ENCODE measurements at regions not wholly inside any gene's neighbourhood (a gene's known extent, or its start where the extent isn't known, plus 50 kb on each side); places are given as distances from the start of the nearest gene placed in this dataset.
A peak's percentile ranks its signal among the peaks of the same experiment; 100 is the strongest.

- Histone ChIP-seq H3K4me3 (ENCODE audit: insufficient read depth, low read length) (peak overlapping the region; percentile 34), H3K79me2 (ENCODE audit: insufficient read depth, low read length) (no peaks in the 10 kb centered on the region), H3K27me3 (ENCODE audit: insufficient read depth, low read length) (no peaks in the 10 kb centered on the region), H2AFZ (ENCODE audit: low read length) (peak overlapping the region; percentile 81), H3K27ac (ENCODE audit: low read depth, low read length) (no peak overlapping the region), H3K4me1 (ENCODE audit: insufficient read depth, low read length) (peaks cover 11% of the 10 kb centered on the region), H3K9me3 (ENCODE audit: low read depth, low read length) (no peaks in the 10 kb centered on the region), H4K20me1 (ENCODE audit: insufficient read depth, low read length) (no peaks in the 10 kb centered on the region), H3K4me2 (ENCODE audit: insufficient read depth, low read length) (peak overlapping the region; percentile 58), H3K36me3 (ENCODE audit: insufficient read depth, low read length) (no peaks in the 10 kb centered on the region)
- no peak for TF ChIP-seq CTCF (IDR thresholded peaks at IDR 0.05; ENCODE audit: extremely low read depth, low read depth, low read length)
- DNase-seq (ENCODE audit: insufficient read length, low spot score, missing footprints): no peak
Measured at GRCh38 chr6:150767161-150767560, 98.3 kb upstream of the MTHFD1L start.

- Histone ChIP-seq H3K36me3 (ENCODE audit: insufficient read depth, low read length) (no peaks in the 10 kb centered on the region), H3K79me2 (ENCODE audit: insufficient read depth, low read length) (no peaks in the 10 kb centered on the region), H4K20me1 (ENCODE audit: insufficient read depth, low read length) (no peaks in the 10 kb centered on the region), H3K4me1 (ENCODE audit: insufficient read depth, low read length) (peaks cover 11% of the 10 kb centered on the region), H2AFZ (ENCODE audit: low read length) (peak overlapping the region; percentile 81), H3K9me3 (ENCODE audit: low read depth, low read length) (no peaks in the 10 kb centered on the region), H3K4me2 (ENCODE audit: insufficient read depth, low read length) (peak overlapping the region; percentile 58), H3K4me3 (ENCODE audit: insufficient read depth, low read length) (peak overlapping the region; percentile 34), H3K27me3 (ENCODE audit: insufficient read depth, low read length) (no peaks in the 10 kb centered on the region), H3K27ac (ENCODE audit: low read depth, low read length) (no peak overlapping the region)
- TF ChIP-seq CTCF (IDR thresholded peaks at IDR 0.05; ENCODE audit: extremely low read depth, low read depth, low read length): no peak
- DNase-seq (ENCODE audit: insufficient read length, low spot score, missing footprints): peak; percentile 6
Measured at GRCh38 chr6:150767571-150768018, 97.9 kb upstream of the MTHFD1L start.

GRCh38 chr6:150770637-150771036 lies 94.9 kb upstream of the MTHFD1L start:
- Histone ChIP-seq H3K36me3 (ENCODE audit: insufficient read depth, low read length) (no peaks in the 10 kb centered on the region), H3K4me3 (ENCODE audit: insufficient read depth, low read length) (no peak overlapping the region), H3K79me2 (ENCODE audit: insufficient read depth, low read length) (no peaks in the 10 kb centered on the region), H4K20me1 (ENCODE audit: insufficient read depth, low read length) (no peaks in the 10 kb centered on the region), H3K27ac (ENCODE audit: low read depth, low read length) (no peak overlapping the region), H3K9me3 (ENCODE audit: low read depth, low read length) (peaks cover 5% of the 10 kb centered on the region), H3K27me3 (ENCODE audit: insufficient read depth, low read length) (no peaks in the 10 kb centered on the region), H3K4me2 (ENCODE audit: insufficient read depth, low read length) (peak overlapping the region; percentile 22), H3K4me1 (ENCODE audit: insufficient read depth, low read length) (peaks cover 11% of the 10 kb centered on the region), H2AFZ (ENCODE audit: low read length) (peak overlapping the region; percentile 15)
- TF ChIP-seq CTCF (IDR thresholded peaks at IDR 0.05; ENCODE audit: extremely low read depth, low read depth, low read length): no peak
- DNase-seq (ENCODE audit: insufficient read length, low spot score, missing footprints): no peak

- Histone ChIP-seq H3K4me2 (ENCODE audit: insufficient read depth, low read length) (no peak overlapping the region), H3K9me3 (ENCODE audit: low read depth, low read length) (peaks cover 5% of the 10 kb centered on the region), H2AFZ (ENCODE audit: low read length) (no peak overlapping the region), H4K20me1 (ENCODE audit: insufficient read depth, low read length) (no peaks in the 10 kb centered on the region), H3K36me3 (ENCODE audit: insufficient read depth, low read length) (no peaks in the 10 kb centered on the region), H3K4me1 (ENCODE audit: insufficient read depth, low read length) (peaks cover 4% of the 10 kb centered on the region), H3K27me3 (ENCODE audit: insufficient read depth, low read length) (no peaks in the 10 kb centered on the region), H3K4me3 (ENCODE audit: insufficient read depth, low read length) (no peak overlapping the region), H3K27ac (ENCODE audit: low read depth, low read length) (no peak overlapping the region), H3K79me2 (ENCODE audit: insufficient read depth, low read length) (no peaks in the 10 kb centered on the region)
- no peak for TF ChIP-seq CTCF (IDR thresholded peaks at IDR 0.05; ENCODE audit: extremely low read depth, low read depth, low read length)
- no peak for DNase-seq (ENCODE audit: insufficient read length, low spot score, missing footprints)
Measured at GRCh38 chr6:150773969-150774368, 91.5 kb upstream of the MTHFD1L start.

Data from osteoblast (primary cell).